Upper lobe of right lung (tissue), 1 donor: ENCODE measurements at regions not wholly inside any gene's neighbourhood (a gene's known extent, or its start where the extent isn't known, plus 50 kb on each side); places are given as distances from the start of the nearest gene placed in this dataset.

Experiments
- ATAC-seq: fragments of 200-7000 bp; cut with Tn5 transposase; one replicate; pipeline ENCODE4 v1.9.1; 2020; ENCODE audit warnings: mild to moderate bottlenecking, moderate library complexity
- DNase-seq: peaks from one replicate; pipeline ENCODE4 v3.0.0-alpha.2; 2020
- H3K27ac ChIP-seq: fragments of 200-600 bp; one replicate; pipeline ENCODE4 v1.8.0; 2022
- H3K27me3 ChIP-seq: fragments of 200-600 bp; one replicate; pipeline ENCODE4 v1.8.0; 2022; ENCODE audit warnings: mild to moderate bottlenecking
- H3K36me3 ChIP-seq: fragments of 200-600 bp; one replicate; pipeline ENCODE4 v1.8.0; 2022
- H3K4me1 ChIP-seq: fragments of 200-600 bp; one replicate; pipeline ENCODE4 v1.8.0; 2022
- H3K4me3 ChIP-seq: fragments of 200-600 bp; one replicate; pipeline ENCODE4 v1.8.0; 2022; ENCODE audit warnings: mild to moderate bottlenecking
- H3K9me3 ChIP-seq: fragments of 200-600 bp; one replicate; pipeline ENCODE4 v1.8.0; 2022
- CTCF ChIP-seq: fragments of 200-600 bp; IDR thresholded peaks from one replicate; pipeline ENCODE4 v1.8.0; 2022; ENCODE audit warnings: antibody characterized with exemption
- intact Hi-C: fragments of 100-400 bp; cut with DNase I; formaldehyde crosslinking; loops from one replicate; pipeline ENCODE4 v1.11.0; 2022
- donor health status: DM: no; HTN: yes; CAD: no; lungs with severe emphysema.

- Histone ChIP-seq H3K4me3 (no peak overlapping the region), H3K9me3 (no peaks in the 10 kb centered on the region), H3K4me1 (no peaks in the 10 kb centered on the region), H3K27me3 (no peaks in the 10 kb centered on the region), H3K27ac (no peak overlapping the region), H3K36me3 (no peaks in the 10 kb centered on the region)
- intact Hi-C loops = no loop called here
- DNase-seq = no peak
- no peak for ATAC-seq
- TF ChIP-seq CTCF = no peak
Observed at GRCh38 chr15:35756623-35757022, 210.7 kb upstream of the DPH6 start.

DNA sequence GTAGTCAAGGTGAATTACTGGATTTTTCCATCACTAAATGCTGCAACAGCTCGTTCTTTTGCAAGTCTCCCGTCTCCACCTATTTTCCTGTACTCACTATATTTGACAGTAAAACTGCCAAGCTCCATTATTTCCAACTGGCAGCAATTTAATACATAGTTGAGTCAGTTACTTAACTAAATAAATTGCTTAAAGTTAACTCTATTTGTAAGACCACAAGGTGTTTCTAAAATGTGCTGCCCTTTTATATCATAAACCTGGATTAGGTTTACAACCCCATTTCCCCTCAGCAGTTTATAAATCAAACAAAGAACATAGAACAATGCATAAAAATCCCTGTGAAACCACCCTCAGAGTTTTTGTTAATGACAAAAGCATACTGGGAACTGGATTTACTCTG is 211.4 kb upstream of the DPH6 start:
- intact Hi-C loops = no loop called here
- H3K4me3 ChIP-seq = no peak overlapping the region
- ATAC-seq (no peak), DNase-seq (no peak)
- no peaks in the 10 kb centered on the region for H3K36me3 ChIP-seq
- H3K9me3 ChIP-seq = no peaks in the 10 kb centered on the region
- H3K4me1 ChIP-seq = no peaks in the 10 kb centered on the region
- TF ChIP-seq CTCF = no peak
- no peaks in the 10 kb centered on the region for H3K27me3 ChIP-seq
- no peak overlapping the region for H3K27ac ChIP-seq

- no peak for ATAC-seq
- Histone ChIP-seq H3K36me3 (no peaks in the 10 kb centered on the region), H3K4me3 (no peak overlapping the region), H3K27me3 (no peaks in the 10 kb centered on the region), H3K9me3 (no peaks in the 10 kb centered on the region), H3K4me1 (no peaks in the 10 kb centered on the region), H3K27ac (no peak overlapping the region)
- no peak for TF ChIP-seq CTCF
- no peak for DNase-seq
- intact Hi-C loops = no loop called here
Observed at GRCh38 chr15:35757765-35758164, 211.8 kb upstream of the DPH6 start.

DNA sequence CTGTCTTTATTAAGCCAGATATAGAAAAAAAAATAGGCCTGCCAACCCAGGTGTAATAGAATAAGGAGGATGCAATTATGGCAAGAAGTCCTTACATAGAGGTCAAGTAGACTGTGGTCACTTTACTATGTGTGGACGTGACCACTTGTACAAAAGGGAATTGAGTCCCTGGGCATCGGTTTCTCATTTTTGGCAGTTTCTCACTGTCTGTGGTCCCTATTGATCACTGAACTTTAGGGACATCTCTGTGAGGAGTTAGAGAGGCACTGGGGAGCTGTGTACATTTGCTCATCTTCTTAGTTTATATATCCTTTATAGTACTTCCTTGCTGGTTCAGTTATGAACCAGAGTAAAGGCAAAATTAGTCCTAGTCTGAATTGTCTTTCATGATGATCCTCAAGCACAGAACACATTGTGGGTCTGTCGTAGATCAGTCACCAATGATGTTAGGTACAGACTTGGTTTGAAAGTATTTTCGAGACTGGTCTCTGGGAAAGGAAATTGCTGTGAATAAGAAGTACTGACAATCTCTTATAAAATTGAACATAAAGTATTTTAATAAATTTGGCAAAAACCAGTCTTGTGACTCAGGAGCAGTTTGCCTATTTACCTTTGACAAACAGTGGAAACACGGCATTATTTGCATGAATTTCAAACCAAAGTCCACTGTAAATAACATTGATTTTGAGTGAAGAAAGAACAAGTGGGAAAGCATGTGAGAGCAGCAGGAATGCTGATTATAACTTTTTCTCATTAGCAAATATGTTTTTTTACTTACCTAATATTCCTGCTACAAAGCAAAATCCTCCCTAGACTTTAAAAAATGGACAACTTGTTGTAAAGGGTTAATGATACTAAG is 218.9 kb upstream of the DPH6 start:
- H3K9me3 ChIP-seq = no peaks in the 10 kb centered on the region
- H3K36me3 ChIP-seq = no peaks in the 10 kb centered on the region
- no peaks in the 10 kb centered on the region for H3K4me1 ChIP-seq
- DNase-seq (no peak), ATAC-seq (no peak)
- intact Hi-C loops = no loop called here
- H3K27me3 ChIP-seq = no peaks in the 10 kb centered on the region
- H3K27ac ChIP-seq = no peak overlapping the region
- no peak overlapping the region for H3K4me3 ChIP-seq
- no peak for TF ChIP-seq CTCF

DNA sequence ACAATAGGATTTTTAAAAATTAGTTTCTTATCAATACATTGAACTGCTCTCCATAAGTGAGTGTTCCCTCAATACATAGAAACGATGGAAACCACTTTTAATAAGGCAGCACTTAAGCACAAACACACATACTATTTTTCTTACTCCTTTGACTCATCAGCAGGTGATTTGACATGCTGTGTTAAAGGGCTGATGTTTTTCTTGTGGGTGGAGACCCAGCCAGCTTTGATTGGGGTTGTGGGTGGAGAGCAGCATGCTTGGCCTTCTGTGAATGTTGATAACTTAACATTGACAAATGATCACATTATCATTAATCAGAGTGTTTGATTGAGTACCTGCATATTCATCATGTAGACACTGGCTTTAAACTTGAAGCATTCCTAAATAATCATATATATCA is 223.0 kb upstream of the DPH6 start:
- no peak for DNase-seq

More for the DNA sequence above, 223.0 kb upstream of the DPH6 start:
- no peak overlapping the region for H3K4me3 ChIP-seq
- no peak for TF ChIP-seq CTCF
- no peaks in the 10 kb centered on the region for H3K36me3 ChIP-seq
- H3K4me1 ChIP-seq = no peaks in the 10 kb centered on the region
- H3K27ac ChIP-seq = no peak overlapping the region
- H3K27me3 ChIP-seq = no peaks in the 10 kb centered on the region
- intact Hi-C loops = no loop called here
- no peak for ATAC-seq
- no peaks in the 10 kb centered on the region for H3K9me3 ChIP-seq
